ENCODE measurements at regions not wholly inside any gene's neighbourhood (a gene's known extent, or its start where the extent isn't known, plus 50 kb on each side); places are given as distances from the start of the nearest gene placed in this dataset.
"Not testable (repeated sequence)": the region's sequence is repeated elsewhere in the genome, so short reads cannot be mapped to it uniquely, and the experiment has no call there.

DNA sequence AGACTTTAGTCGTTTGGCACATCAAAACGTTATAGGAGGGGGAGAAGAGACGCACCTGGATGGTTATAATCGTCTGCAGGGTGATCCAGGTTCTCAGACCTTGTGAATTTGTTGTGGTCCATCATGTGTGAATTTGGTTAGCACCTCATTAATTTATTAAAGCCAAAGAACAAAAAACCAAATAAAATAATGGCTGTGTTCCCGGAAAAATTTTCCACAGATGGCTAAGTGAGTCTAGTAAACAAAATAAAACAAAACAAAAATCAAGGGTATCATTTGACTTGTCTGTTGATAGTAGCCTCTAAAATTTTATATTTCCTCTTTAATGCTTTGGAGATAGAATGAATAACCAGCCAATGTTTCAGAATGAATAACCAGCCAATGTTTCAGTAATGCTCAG is 119.7 kb downstream of the ACTBL2 start:
- Histone ChIP-seq H3K27me3 (ENCODE audit: insufficient read depth, poor library complexity, severe bottlenecking) (no peaks in the 10 kb centered on the region), H3K27ac (replicated peaks) (no peak overlapping the region), H3K4me3 (replicated peaks; ENCODE audit: insufficient read depth, low read length) (no peak overlapping the region)
- TF ChIP-seq, protein P1, sequence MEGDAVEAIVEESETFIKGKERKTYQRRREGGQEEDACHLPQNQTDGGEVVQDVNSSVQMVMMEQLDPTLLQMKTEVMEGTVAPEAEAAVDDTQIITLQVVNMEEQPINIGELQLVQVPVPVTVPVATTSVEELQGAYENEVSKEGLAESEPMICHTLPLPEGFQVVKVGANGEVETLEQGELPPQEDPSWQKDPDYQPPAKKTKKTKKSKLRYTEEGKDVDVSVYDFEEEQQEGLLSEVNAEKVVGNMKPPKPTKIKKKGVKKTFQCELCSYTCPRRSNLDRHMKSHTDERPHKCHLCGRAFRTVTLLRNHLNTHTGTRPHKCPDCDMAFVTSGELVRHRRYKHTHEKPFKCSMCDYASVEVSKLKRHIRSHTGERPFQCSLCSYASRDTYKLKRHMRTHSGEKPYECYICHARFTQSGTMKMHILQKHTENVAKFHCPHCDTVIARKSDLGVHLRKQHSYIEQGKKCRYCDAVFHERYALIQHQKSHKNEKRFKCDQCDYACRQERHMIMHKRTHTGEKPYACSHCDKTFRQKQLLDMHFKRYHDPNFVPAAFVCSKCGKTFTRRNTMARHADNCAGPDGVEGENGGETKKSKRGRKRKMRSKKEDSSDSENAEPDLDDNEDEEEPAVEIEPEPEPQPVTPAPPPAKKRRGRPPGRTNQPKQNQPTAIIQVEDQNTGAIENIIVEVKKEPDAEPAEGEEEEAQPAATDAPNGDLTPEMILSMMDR (IDR thresholded peaks at IDR 0.05; ENCODE audit: insufficient read depth, low read length): no peak
- TF ChIP-seq SPI1 (IDR thresholded peaks at IDR 0.05; ENCODE audit: borderline replicate concordance, low read depth) (no peak), POLR2AphosphoS5 (IDR thresholded peaks at IDR 0.05; ENCODE audit: low read depth) (no peak), GABPA (IDR thresholded peaks at IDR 0.05; ENCODE audit: low read depth) (no peak)
- TF ChIP-seq, protein P2, sequence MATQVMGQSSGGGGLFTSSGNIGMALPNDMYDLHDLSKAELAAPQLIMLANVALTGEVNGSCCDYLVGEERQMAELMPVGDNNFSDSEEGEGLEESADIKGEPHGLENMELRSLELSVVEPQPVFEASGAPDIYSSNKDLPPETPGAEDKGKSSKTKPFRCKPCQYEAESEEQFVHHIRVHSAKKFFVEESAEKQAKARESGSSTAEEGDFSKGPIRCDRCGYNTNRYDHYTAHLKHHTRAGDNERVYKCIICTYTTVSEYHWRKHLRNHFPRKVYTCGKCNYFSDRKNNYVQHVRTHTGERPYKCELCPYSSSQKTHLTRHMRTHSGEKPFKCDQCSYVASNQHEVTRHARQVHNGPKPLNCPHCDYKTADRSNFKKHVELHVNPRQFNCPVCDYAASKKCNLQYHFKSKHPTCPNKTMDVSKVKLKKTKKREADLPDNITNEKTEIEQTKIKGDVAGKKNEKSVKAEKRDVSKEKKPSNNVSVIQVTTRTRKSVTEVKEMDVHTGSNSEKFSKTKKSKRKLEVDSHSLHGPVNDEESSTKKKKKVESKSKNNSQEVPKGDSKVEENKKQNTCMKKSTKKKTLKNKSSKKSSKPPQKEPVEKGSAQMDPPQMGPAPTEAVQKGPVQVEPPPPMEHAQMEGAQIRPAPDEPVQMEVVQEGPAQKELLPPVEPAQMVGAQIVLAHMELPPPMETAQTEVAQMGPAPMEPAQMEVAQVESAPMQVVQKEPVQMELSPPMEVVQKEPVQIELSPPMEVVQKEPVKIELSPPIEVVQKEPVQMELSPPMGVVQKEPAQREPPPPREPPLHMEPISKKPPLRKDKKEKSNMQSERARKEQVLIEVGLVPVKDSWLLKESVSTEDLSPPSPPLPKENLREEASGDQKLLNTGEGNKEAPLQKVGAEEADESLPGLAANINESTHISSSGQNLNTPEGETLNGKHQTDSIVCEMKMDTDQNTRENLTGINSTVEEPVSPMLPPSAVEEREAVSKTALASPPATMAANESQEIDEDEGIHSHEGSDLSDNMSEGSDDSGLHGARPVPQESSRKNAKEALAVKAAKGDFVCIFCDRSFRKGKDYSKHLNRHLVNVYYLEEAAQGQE (IDR thresholded peaks at IDR 0.05; ENCODE audit: insufficient replicate concordance, low read depth): no peak
- DNase-seq (ENCODE audit: low read depth in 1 of 2, low spot score in 1 of 2): no peak

DNA sequence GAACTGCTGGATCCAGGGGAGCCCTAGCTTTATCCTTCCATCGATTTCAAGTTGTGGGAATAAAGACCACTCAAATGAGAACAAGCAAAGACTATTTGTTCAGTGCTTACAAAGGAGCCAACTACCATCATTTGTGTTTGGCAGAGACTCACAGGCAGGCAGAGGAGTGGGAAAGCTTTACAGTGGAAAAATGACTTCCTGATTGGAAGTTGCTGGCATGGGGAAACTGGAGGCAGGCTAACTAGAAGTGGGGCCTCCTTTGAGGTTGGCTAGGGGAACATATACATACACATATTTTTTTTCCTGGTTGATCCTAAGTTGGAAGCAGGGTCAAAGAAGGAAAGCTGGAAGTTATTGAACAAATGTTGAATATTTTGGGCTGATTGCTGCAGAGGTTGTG is 121.7 kb downstream of the ACTBL2 start:
- Histone ChIP-seq H3K27ac (replicated peaks) (no peak overlapping the region), H3K4me3 (replicated peaks; ENCODE audit: insufficient read depth, low read length) (no peak overlapping the region), H3K27me3 (ENCODE audit: insufficient read depth, poor library complexity, severe bottlenecking) (no peaks in the 10 kb centered on the region)
- no peak for DNase-seq (ENCODE audit: low read depth in 1 of 2, low spot score in 1 of 2)
- TF ChIP-seq, protein P1 (IDR thresholded peaks at IDR 0.05; ENCODE audit: insufficient read depth, low read length): no peak
- TF ChIP-seq, protein P2 (IDR thresholded peaks at IDR 0.05; ENCODE audit: insufficient replicate concordance, low read depth): no peak
- no peak for TF ChIP-seq SPI1 (IDR thresholded peaks at IDR 0.05; ENCODE audit: borderline replicate concordance, low read depth)
- no peak for TF ChIP-seq POLR2AphosphoS5 (IDR thresholded peaks at IDR 0.05; ENCODE audit: low read depth)
- TF ChIP-seq GABPA (IDR thresholded peaks at IDR 0.05; ENCODE audit: low read depth): no peak

DNA sequence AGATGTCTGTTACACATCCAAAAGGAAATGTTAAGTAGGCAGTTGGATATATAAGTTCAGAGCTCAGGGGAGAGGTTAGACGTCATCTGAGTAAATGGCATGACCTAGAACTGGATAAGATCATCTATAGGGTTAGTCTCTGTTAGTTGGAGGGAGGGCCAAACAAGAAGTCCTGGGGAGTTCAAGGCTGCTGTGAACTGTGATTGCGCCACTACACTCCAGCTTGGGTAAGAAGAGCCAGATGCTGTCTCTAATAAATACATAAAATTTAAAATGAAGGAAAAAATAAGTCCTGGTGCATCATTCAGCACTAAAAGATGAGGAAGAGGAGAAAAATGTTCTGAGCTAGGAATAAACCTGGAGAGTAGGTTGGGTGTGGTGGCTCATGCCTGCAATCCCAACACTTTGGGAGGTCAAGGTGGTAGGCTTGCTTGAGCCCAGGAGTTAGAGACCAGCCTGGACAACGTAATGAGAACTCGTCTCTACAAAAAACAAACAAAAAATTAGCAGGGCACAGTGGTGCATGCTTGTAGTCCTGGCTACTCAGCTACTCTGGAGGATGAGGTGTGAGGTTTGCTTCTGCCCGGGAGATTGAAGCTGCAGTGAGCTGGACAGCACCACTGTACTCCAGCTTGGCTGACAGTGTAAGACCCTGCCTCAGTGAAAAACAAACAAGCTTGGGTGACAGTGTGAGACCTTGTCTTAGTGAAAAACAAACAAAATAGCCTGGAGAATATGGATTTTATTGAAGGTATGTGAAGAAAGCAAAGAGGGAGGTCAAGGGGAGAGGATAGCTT is 123.6 kb downstream of the ACTBL2 start:
- no peak for DNase-seq (ENCODE audit: low read depth in 1 of 2, low spot score in 1 of 2)
- TF ChIP-seq POLR2AphosphoS5 (IDR thresholded peaks at IDR 0.05; ENCODE audit: low read depth) (no peak), GABPA (IDR thresholded peaks at IDR 0.05; ENCODE audit: low read depth) (no peak), SPI1 (IDR thresholded peaks at IDR 0.05; ENCODE audit: borderline replicate concordance, low read depth) (no peak)
- TF ChIP-seq, protein P2 (IDR thresholded peaks at IDR 0.05; ENCODE audit: insufficient replicate concordance, low read depth): no peak
- TF ChIP-seq, protein P1 (IDR thresholded peaks at IDR 0.05; ENCODE audit: insufficient read depth, low read length): no peak
- Histone ChIP-seq H3K27ac (replicated peaks) (no peak overlapping the region), H3K27me3 (ENCODE audit: insufficient read depth, poor library complexity, severe bottlenecking) (no peaks in the 10 kb centered on the region), H3K4me3 (replicated peaks; ENCODE audit: insufficient read depth, low read length) (no peak overlapping the region)

DNA sequence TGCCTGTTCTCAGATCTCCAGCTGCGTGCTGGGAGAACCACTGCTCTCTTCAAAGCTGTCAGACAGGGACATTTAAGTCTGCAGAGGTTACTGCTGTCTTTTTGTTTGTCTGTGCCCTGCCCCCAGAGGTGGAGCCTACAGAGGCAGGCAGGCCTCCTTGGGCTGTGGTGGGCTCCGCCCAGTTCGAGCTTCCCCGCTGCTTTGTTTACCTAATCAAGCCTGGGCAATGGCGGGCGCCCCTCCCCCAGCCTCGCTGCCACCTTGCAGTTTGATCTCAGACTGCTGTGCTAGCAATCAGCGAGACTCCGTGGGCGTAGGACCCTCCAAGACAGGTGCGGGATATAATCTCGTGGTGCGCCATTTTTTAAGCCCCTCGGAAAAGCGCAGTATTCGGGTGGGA is 125.8 kb downstream of the ACTBL2 start:
- not testable (repeated sequence) for H3K4me3 ChIP-seq (replicated peaks; ENCODE audit: insufficient read depth, low read length); DNase-seq (ENCODE audit: low read depth in 1 of 2, low spot score in 1 of 2); H3K27ac ChIP-seq (replicated peaks); H3K27me3 ChIP-seq (ENCODE audit: insufficient read depth, poor library complexity, severe bottlenecking)

All from HL-60 (cell line).